ENCODE measurements at regions not wholly inside any gene's neighbourhood (a gene's known extent, or its start where the extent isn't known, plus 50 kb on each side); places are given as distances from the start of the nearest gene placed in this dataset.
"Not testable (repeated sequence)": the region's sequence is repeated elsewhere in the genome, so short reads cannot be mapped to it uniquely, and the experiment has no call there.

- no peak for DNase-seq
Measured at GRCh38 chr13:96934889-96935489, 59.3 kb downstream of the OXGR1 start.

GRCh38 chr13:96925916-96926628 is 68.2 kb downstream of the OXGR1 start:
- DNase-seq, result no peak

- no peak for DNase-seq
Measured at GRCh38 chr13:96925477-96925876, 68.8 kb downstream of the OXGR1 start.

- DNase-seq, result not testable (repeated sequence)
Measured at GRCh38 chr13:96918861-96919631, 75.2 kb downstream of the OXGR1 start.

GRCh38 chr13:96904232-96904631 is 90.0 kb downstream of the OXGR1 start:
- DNase-seq, result no peak

GRCh38 chr13:96903085-96903484 is 91.2 kb downstream of the OXGR1 start:
- DNase-seq, result no peak

GRCh38 chr13:96900986-96901385 is 93.3 kb downstream of the OXGR1 start:
- DNase-seq, result no peak

GRCh38 chr13:96899946-96900345 is 94.3 kb downstream of the OXGR1 start:
- no peak for DNase-seq

GRCh38 chr13:96898646-96899254 is 95.5 kb downstream of the OXGR1 start:
- DNase-seq, result peak; percentile 56

GRCh38 chr13:96898212-96898611 is 96.1 kb downstream of the OXGR1 start:
- no peak for DNase-seq

Measured in hindlimb muscle (tissue), 1 donor.